Keratinocyte (primary cell): ENCODE measurements at regions not wholly inside any gene's neighbourhood (a gene's known extent, or its start where the extent isn't known, plus 50 kb on each side); places are given as distances from the start of the nearest gene placed in this dataset.

Experiments used
- CTCF ChIP-seq, 3 experiments: IDR thresholded peaks in 1 of 3; conservative IDR thresholded peaks in 1 of 3; optimal IDR thresholded peaks in 1 of 3; 2 replicates in 2 of 3; 3 replicates in 1 of 3; pipeline versions ENCODE3 to v1.5.1; 2011; ENCODE audit warnings: low read length in 3 of 3, mild to moderate bottlenecking in 3 of 3, moderate library complexity in 2 of 3, control low read depth in 1 of 3, inconsistent platforms in 1 of 3; ENCODE audit not compliant: insufficient read depth in 2 of 3; ENCODE audit errors: extremely low read depth in 1 of 3
- EZH2 ChIP-seq: IDR thresholded peaks from one replicate; pipeline ENCODE4 v1.6.1; 2012; ENCODE audit warnings: inconsistent platforms, mild to moderate bottlenecking, low read length, moderate library complexity

- no peak for TF ChIP-seq CTCF (optimal IDR thresholded peaks at IDR 0.05 in 1 of 3, IDR thresholded peaks at IDR 0.05 in 1 of 3, conservative IDR thresholded peaks at IDR 0.05 in 1 of 3; ENCODE audit: extremely low read depth in 1 of 3, insufficient read depth in 2 of 3, low read length in 3 of 3)
- no peak for TF ChIP-seq EZH2
Observed at GRCh38 chr5:12691330-12691729, 787.1 kb upstream of the CTNND2 start.
